Fibroblast of lung (primary cell): ENCODE measurements at regions not wholly inside any gene's neighbourhood (a gene's known extent, or its start where the extent isn't known, plus 50 kb on each side); places are given as distances from the start of the nearest gene placed in this dataset.

Experiments
- CTCF ChIP-seq, 2 donors: IDR thresholded peaks in 1 of 2; conservative IDR thresholded peaks in 1 of 2; 1 replicate in 1 of 2; 2 replicates in 1 of 2; pipeline ENCODE4 v1.5.1; 2011 to 2012; ENCODE audit warnings: low read length in 2 of 2, control low read depth in 1 of 2, inconsistent platforms in 1 of 2, low read depth in 1 of 2, mild to moderate bottlenecking in 1 of 2
- EZH2 ChIP-seq: IDR thresholded peaks from 2 replicates; pipeline ENCODE4 v1.5.1; 2012; ENCODE audit warnings: low read length, control low read depth, mild to moderate bottlenecking; ENCODE audit errors: missing control alignments

DNA sequence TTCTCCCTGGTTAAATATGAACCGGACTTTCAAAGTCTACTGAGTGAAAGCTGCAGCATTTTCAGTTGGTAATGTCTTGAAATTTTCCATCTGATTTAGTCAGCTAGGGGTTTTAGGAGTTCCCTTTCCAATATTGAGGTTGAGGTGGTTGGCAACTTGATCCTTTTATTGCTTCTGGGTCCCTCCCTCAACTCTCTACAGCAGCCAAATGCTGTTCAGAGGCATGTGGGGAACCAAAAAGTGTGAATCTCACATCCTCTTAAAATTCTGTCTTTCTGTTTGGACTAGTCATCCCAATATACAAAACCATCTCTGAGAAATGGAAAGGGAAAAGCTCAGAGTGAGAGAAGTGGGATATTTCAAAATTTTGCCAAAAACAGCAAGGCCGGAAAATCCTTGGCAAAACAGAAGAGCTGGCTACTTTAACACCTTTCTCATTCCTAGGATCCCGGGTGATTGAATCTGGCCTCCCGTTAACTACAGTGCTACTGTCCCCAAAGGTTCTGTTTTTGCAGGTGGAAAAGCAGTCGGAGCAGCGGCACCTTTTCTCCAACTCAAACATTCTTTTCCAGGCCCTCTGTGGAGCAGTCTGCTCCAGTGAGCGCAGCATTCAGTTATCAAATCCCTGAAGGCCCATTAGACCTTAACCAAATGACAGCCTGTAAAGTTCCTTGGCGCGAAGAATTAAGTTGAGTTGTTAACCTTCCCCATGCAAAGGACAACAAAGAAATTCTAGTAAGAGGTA lies 345.9 kb upstream of the NUDT12 start:
- TF ChIP-seq CTCF (conservative IDR thresholded peaks at IDR 0.05 in 1 of 2, IDR thresholded peaks at IDR 0.05 in 1 of 2; ENCODE audit: low read depth in 1 of 2, low read length in 2 of 2): no peak
- TF ChIP-seq EZH2: no peak
